GM19043 (cell line): ENCODE measurements at regions not wholly inside any gene's neighbourhood (a gene's known extent, or its start where the extent isn't known, plus 50 kb on each side); places are given as distances from the start of the nearest gene placed in this dataset.
"Not testable (repeated sequence)": the region's sequence is repeated elsewhere in the genome, so short reads cannot be mapped to it uniquely, and the experiment has no call there.

Experiments
- ATAC-seq: cut with Tn5 transposase; IDR thresholded peaks from one replicate; pipeline ENCODE4 v1.9.1; 2021; ENCODE audit warnings: low read depth; ENCODE audit not compliant: unreplicated experiment

DNA sequence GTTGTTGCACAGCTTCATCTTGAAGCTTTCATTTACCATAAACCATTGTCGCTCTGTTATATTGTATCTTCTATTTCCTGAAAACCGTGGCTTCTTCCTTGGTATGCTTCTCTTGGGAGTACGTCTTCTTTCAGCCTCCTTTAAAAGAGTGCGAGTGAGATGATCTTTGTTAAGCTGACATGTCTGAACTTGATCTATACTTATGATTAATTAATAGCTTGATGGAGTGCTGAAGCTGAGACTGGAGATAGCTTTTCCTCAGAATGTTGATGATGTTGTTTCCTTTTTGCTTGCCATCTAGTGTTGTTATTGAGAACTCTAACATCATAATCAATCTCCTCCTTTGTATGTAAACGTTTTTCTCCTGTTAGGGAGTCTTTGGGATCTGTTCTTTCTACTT lies 529.3 kb upstream of the SPRY2 start:
- ATAC-seq: no peak

DNA sequence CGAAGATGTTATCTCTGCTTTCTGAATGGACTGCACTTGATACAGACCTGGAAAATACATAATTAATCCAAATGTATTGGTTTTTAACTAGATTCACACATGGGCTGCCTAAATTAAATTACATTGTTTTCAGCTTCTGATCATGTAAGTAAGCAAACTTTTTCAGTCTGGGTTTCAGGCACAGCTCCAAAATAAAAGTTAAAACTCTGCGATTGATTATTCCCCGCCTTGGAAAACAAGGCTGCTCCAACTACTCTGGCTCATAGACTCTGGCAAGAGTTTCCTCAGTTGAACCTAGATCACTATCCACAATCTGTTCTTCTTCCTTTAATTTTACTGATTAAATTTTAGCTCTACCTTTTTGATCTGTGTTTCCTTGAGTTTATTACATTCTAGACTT lies 526.0 kb upstream of the SPRY2 start:
- no peak for ATAC-seq

DNA sequence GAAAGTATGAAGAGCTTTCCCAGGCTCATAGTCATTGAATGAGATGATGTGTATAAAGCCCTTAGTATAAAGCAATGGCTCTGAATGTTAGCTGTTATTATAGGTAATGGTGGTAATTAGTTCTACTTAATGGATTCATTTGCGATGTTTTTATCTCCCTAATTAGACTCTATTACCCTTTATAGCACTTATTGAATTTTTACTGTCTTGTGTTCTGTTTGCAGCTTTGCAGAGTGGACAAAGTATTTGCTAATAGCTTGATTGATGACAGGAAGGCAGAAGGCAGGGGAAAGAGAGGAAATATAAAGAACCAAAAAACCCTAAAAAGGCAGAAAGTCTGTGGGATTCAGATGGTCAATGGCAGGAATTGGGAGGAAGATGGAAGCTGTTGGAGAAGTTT lies 524.4 kb upstream of the SPRY2 start:
- ATAC-seq: no peak

DNA sequence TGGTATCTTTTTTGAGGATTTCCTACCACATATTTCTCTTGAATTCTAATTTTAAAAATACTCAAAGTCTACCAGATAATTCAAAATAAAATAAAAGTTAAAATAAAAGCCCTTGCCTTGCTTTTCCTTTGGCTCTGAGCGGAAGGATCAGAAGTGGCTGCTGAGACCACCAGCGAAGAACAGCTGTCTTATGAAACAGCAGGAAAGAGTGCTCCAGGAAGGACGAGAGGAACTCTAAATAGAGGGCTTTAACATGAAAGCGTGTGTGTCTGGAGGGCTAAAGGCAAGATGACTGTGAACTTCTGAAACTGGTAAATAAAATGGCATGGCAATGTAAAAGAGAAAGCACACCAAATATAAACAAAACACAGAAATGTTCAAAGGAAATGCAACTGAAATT lies 521.5 kb upstream of the SPRY2 start:
- no peak for ATAC-seq

DNA sequence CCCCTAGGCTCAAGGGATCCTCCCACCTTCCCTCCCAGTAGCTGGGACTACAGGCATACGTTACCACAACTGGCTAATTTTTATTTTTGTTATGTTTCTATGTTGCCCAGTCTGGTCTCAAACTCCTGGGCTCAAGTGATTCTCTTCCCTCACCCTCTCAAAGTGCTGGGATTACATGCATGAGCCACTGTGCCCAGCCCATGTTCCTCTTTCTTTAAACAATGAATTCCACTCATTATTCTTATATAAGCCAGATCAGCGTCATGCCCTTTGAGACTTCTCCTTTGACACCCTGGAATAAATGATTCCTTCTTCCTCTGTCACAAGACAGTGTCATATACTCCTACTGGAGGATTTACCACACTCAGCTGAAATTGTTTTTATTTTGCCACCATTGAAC lies 519.9 kb upstream of the SPRY2 start:
- no peak for ATAC-seq

DNA sequence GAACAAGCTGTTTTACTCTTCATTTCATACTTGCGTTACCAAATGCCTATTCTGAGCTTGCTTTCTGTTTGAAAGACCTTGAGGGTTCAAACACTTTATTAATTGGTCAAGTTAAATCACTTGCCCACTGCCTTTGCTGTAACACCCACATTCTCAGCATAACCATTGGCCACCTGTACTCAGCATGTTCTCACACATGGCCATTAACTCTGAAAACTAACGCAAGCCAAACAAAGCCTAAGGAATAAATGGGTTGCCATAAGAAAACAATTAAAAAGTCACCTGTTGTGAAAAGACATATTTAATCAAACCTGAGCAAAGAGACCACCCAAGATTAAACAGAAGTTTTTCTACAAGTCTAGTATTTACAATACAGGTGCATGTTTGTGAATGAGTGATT lies 517.2 kb upstream of the SPRY2 start:
- ATAC-seq: no peak

DNA sequence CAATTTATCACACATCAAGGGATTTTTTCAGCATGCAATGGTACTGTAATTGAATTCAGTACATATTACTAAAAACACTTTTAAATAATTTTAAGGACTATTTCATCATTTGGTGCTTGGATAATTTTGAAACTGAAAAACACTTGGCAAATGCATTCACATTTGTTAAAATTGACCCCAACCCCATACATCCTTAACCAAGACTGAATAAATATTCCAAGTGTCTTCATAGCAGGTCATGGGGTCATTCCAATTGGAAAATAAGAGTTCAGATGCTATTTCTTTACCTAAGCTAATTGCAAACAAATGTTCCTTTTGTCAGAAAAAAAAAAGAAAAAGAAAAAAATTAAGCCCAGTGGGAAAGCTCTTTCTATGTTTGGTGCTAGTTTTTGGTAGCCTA lies 516.4 kb upstream of the SPRY2 start:
- no peak for ATAC-seq

DNA sequence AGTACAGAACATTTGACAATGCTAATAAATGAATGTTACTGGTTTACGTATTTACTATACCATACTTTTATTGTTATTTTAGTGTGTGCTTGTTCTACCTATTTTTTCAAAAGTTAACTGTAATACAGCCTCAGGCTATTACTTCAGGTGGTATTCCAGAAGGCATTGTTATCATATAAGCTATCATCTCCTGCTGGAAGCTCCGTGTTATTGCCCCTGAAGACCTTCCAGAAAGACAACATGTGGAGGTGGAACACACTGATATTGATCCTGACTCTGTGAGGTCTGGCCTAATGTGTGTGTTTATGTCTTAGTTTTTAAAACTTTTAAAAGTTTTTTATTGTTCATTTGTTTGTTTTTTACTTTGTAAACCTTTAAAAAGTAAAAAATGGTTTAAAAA lies 509.8 kb upstream of the SPRY2 start:
- no peak for ATAC-seq

DNA sequence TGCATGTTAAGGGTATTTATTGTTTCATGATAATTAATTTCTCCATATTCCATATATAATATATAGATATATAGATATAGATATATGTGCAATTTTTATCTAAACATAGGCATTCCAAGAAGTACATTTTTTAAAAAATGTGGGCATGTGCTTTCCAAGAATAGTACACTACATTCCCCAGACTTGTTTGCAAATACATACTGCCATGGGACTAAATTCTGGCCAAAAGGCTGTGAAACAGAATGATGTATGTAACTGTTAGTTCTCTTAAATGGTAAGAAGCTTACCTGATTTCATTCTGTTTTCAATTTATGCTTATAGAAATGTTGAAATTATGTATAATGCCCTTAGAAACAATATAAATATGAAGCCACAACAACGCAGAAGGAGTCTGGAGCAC lies 503.2 kb upstream of the SPRY2 start:
- ATAC-seq: no peak

DNA sequence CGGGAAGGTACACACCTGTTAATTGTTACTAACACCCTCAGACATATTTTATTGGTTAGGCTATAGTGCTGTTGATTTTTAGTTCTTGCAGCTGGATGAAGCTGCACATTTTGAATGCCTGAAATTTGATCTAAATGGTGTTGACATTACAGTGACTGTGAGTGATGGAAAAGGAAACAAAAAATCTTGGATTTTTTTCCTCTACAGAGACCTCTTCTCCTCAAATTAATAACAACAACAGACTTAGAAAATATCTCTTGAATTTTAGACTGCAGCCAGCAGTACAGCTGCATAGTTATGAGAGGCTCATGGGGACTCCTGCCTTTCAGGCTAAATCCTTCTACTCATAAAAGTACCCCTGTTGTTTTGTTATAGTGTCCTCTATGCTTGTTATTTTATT lies 500.5 kb upstream of the SPRY2 start:
- no peak for ATAC-seq

DNA sequence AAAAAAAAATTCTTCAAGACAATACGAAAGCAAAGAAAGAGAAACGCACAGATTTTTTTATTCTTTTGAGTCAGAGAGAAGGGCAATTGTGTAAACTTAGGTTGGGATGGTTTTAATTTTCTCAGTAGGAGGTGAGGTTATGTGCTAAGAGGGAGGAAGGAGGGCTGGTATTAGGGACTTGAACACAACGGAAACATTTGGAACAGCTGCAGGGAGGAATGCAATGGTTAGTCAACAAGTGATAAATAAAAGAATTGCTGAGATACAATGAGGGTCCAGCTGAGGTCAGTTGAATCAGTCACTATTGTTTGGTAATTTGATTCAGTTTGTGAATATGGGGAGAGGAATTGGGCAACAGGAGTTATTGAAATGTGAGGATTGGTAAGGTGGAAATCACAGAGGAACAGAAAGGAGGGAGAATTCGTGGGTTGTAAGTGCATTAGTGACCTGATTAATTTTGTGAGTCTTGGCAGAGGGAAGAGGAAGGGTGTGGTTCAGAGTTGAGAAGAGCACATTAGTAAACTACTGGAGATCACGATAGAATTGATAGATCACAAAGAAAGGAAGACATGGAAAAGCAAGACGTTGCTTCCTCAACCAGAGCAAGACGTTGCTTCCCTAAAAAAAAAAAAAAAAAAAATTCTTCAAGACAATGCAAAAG lies 499.5 kb upstream of the SPRY2 start:
- ATAC-seq: no peak

DNA sequence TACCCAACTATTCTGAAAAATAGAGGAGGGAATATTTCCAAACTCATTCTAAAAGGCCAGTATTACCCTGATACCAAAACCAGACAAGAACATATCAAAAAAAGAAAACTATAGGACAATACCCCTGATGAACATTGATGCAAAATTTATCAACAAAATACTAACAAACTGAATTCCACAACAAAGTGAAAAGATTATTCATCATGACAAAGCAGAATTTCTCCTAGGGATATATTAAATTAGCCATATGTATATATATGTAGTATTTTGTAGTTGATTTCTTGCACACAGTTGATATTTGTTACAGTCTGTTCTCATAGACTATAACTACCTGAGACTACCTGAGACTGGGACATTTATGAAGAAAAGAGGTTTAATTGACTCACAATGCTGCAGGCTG lies 495.0 kb upstream of the SPRY2 start:
- ATAC-seq: no peak

DNA sequence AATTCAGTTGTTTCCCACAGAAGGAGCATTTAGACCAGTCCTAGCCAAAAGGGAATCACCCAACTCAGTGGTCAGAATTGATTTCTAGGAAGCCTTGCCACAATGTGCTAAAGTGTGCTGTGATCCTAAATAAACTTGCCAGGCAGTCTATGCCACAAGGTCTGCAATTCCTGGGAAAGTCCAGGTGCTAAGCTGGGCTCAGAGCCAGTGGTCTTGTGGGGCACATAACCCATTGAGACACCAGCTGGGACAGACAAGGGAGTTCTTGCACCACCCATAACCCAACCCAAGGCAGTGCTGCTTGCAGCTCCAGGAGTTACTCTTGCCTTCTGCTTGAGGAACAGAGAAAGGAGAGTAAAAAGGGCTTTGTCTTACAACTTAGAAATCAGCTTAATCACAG lies 489.5 kb upstream of the SPRY2 start:
- no peak for ATAC-seq

DNA sequence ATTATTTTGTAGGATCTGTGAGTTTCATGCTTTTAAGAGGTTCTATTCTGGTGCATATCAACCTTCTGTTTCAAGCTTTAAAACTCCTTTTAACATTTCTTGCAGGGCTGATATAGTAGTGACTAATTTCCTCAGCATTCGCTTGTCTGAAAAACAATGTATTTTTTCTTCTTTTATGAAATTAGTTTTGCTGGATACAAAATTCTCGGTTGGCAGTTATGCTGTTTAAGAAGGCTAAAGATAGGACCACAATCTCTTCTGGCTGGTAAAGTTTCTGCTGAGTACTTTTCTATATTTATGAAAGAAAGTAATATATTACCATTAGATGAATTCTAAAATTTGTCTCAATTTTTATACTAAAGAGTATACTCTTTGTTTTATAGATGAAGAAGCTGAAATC lies 487.8 kb upstream of the SPRY2 start:
- no peak for ATAC-seq

DNA sequence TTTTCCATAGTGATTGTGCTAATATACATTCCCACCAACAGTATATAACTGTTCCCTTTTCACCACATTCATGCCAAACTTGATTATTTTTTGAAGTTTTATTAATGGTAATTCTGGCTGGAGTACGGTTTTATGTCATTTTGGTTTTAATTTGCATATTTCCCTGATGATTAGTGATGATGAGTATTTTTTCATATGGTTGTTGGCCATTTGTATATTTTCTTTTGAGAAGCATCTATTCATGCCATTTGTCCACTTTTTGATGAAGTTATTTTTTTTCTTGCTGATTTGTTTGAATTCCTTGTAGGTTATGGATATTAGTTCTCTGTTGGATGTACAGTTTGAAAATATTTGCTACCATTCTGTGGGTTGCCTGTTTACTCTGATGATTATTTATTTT lies 484.4 kb upstream of the SPRY2 start:
- ATAC-seq: no peak

DNA sequence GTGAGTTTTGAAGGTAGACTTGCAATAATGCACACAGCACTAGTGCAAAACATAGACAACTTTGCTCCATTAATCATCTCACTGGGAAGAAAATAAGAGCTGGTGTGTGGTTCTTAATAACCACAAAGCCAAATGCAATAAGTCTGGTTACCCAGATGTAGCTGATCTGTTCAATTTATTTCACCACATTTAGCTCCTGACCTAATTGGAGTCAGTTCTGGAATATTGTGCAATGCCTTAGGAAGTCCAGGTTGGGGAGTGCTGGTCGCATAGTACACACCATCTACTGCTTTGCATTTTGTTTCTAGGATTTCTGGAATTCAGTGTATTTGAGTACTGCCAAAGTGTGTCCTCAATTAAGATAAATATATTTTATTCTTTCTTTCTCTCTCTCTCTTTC lies 483.3 kb upstream of the SPRY2 start:
- no peak for ATAC-seq

DNA sequence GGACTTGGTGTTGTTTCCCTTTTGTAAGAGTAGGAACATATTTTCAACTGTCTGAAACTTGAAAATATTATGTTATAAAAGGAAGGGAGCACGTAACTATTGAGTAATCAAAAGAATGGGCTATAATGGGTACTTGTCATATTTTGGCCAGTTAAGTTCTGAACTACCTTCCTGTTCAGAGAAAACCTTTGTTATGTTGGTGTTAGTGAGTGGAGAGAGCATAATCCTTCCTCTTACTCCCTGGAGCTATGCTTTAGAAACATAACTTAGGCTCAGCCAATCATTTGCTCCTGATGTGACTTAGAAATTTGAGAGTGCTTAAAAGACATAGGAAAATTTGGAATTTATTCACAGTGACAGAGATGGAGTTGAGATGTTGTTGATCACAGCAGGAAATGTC lies 482.5 kb upstream of the SPRY2 start:
- no peak for ATAC-seq

DNA sequence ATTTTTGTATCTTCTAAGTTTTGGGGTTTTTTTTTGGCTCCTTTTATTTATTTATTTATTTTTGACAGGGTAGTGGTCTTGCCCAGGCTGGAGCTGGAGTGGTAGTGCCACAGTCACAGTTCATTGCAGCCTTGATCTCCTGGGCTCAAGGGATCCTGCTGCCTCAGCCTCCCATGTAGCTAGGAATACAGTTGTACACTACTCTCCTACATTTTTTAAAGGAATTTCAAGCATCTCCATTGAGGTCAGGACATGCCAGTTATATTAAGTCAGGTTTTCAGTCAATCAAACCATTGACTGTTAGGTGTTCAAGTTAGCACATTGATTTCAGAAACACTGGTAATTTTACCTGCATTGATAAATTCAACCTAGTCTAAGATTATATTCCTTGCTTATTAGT lies 480.5 kb upstream of the SPRY2 start:
- ATAC-seq: no peak

DNA sequence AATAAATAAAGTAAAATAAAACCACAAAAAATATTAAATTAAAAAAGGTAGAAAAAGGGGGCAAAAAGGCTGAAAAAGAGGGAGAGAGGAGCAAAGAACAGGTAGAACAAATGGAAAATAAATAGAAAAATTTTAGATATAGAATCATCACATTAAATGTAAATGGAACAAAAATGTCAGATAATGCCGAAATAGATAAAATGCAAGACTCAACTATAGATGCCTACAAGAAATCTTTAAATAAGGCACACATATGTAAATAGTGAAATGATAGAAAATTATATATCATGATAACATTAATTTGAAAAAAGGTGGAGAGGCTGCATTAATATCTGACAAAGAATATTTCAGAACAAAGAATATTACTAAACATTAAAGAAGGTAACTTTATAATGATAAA lies 477.1 kb upstream of the SPRY2 start:
- no peak for ATAC-seq

DNA sequence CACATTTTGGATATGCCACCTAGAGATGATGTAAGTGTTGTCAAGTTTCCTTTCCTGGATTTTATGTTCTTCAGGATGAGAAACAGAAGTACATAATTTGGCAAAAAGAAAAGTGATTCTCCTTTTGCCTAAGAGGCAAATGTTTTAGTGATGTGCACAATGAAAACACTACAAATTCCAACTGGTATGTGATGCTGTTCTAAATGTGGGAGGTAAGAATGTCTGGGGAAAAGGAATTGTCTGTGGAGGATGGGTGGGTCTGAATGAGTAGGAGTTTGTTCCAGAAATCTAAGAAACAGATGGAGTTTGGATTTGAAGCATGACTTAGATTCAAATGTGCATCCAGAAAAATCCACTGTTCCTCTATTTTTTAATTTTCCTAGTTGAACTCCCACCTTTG lies 473.6 kb upstream of the SPRY2 start:
- ATAC-seq: no peak

DNA sequence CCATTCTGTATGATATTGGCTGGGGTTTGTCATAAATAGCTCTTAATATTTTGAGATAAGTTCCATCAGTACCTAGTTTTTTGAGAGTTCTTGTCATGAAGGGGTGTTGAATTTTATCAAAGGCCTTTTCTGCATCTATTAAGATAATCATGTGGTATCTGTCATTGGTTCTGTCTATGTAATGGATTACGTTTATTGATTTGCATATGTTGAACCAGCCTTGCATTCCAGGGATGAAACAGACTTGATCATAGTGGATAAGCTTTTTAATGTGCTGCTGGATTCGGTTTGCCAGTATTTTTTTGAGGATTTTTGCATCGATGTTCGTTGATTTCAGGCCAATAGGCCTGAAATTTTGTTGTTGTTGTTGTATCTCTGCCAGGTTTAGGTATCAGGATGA lies 469.4 kb upstream of the SPRY2 start:
- ATAC-seq: not testable (repeated sequence)

DNA sequence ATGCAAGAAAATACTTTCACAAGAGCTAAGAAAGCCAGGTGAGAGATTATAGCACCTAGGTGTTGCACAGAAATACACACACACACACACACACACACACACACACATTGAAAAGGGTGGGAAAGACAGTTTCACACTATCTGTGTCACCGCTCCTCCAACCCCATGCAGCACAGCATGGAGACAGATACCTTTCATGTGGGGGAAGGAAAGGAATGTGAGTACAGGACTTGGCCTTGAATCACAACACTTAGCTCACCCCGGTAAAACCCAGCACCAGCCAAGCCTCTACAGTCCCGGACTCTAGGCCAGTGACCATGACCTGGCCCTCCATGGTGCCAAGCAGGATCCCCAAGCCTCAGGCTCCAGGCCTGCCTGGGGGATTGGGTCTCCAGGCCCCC lies 462.0 kb upstream of the SPRY2 start:
- ATAC-seq: no peak

DNA sequence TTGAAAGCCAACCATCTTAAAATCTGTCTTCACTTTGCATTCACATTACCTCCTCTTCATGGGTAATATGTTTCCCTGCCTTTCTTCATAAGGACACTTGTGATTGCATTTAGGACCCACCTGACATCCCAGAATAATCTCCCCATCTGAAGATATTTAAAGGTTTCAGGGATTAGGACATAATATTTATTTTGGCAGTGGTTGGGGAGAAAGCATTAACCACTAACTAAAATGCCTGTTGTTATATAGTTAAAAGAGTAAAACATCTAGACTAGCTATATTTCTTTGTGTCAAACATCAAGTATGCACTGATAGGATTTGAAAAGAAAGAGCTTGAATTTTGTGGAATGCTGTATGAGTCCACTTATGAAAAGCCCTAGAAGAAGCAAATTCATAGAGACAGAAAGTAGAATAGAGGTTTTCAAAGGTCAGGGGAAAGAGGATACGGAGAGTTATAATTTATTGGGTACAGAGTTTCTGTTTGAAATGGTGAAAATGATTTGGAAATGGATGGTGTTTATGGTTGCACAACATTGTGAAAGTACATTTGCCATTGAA lies 457.7 kb upstream of the SPRY2 start:
- ATAC-seq: no peak
